ENCODE measurements at regions not wholly inside any gene's neighbourhood (a gene's known extent, or its start where the extent isn't known, plus 50 kb on each side); places are given as distances from the start of the nearest gene placed in this dataset.

GRCh38 chr17:68740555-68741447, 139.6 kb upstream of the FAM20A start:
- DNase-seq (ENCODE audit: low read depth): no peak

DNA sequence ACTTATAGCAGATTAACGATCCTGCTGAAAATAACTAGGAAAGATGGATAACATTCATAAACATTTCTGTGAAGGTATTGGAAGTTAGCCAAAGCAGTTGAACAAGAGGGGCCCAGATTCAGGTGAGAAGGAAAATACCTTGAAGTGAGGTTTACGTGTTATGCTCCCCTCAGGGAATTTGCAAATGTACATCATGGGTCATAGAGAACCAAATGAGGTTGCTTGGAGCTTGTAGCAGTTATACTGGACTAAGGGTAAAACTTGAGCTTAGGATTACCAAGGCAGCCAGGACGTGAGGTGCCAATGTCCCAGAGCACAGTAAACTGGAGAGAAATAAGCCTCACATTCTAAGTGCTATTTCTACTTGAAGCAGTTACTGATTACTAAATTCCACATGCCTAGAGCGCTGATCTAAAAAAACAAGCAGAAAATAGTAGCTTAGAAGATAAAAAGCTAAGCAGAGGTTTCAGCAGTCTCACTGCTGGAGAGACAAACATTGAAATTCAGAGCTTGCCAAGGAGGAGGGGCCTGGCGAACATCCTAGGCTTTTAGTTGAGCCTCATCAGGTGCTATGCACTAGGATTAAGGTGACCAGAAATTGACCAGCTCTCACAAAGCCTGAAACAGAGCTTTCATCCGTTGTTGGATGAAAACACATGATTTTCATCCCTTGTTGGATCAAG, 136.7 kb upstream of the FAM20A start:
- DNase-seq (ENCODE audit: low read depth): no peak

- DNase-seq (ENCODE audit: low read depth): no peak
These were observed 133.8 kb upstream of the FAM20A start for GRCh38 chr17:68734931-68735330.

- DNase-seq (ENCODE audit: low read depth): no peak
These were observed 133.2 kb upstream of the FAM20A start for GRCh38 chr17:68734187-68734900.

DNA sequence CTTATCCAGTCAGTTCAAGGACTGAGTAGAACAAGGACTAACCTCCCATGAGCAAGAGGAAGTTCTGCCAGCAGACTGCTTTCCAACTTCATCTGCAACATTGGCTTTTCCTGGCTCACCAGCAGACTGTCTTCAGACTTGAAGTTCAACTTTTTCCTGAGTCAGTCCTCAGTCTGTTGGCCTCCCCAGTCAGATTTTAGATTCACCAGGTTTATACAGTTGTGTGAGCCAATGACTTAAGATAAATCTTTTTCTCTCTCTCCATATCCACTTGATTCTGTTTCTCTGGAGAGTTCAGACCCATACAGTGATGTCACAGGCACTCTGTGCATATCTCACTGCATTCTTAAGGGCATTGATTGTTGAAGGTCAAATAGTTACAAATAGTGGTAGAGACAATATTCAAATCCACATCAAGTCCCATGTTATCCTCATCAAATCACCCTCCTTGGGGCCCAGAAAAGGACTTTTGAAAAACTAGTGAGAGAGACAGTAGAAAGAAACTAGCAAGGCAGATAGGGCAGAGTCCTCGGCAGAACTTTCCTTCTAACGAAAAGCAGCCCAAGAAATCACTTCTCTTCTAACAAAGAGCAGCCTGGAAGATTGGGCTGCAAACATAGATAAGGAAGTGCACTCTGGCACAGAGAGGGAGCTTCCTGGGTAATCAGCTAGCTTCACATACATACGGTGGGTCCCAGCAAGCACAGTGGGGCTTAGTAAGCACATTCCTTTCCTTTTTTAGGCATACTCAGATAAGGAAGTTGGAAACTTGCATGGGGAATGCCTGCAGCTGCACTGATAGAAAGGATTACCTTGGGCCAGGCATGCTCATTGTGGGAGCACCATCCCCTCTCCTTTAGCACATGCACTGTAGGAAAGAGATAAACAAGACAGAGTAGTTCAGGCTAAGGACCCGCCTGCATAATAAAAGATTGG, 132.3 kb upstream of the FAM20A start:
- no peak for DNase-seq (ENCODE audit: low read depth)

GRCh38 chr17:68732301-68732749, 131.2 kb upstream of the FAM20A start:
- no peak for DNase-seq (ENCODE audit: low read depth)

- DNase-seq (ENCODE audit: low read depth): no peak
These were observed 130.3 kb upstream of the FAM20A start for GRCh38 chr17:68731465-68731864.

GRCh38 chr17:68719431-68719830, 118.3 kb upstream of the FAM20A start:
- DNase-seq (ENCODE audit: low read depth): no peak

- no peak for DNase-seq (ENCODE audit: low read depth)
These were observed 117.8 kb upstream of the FAM20A start for GRCh38 chr17:68718926-68719325.

GRCh38 chr17:68718465-68718864, 117.3 kb upstream of the FAM20A start:
- no peak for DNase-seq (ENCODE audit: low read depth)

DNA sequence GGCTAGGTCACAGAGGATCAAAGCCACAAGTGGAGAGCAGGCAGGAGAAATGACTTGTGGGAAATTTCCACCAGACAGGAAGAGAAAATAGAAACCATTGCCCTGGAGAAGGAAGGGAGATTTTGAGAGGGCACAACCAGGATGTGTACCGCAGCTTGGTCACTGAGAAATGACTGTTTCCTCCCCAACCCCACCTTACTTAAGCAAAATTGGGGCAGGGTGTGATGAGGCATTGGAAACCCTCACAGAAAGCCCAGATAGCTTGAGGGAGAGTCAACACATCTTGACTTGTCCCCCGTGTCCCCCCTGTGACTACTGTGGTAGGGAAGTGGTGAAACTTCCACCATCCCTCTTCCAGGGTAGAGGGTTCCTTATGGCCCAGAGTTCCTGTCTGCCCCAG, 113.5 kb upstream of the FAM20A start:
- no peak for DNase-seq (ENCODE audit: low read depth)

DNA sequence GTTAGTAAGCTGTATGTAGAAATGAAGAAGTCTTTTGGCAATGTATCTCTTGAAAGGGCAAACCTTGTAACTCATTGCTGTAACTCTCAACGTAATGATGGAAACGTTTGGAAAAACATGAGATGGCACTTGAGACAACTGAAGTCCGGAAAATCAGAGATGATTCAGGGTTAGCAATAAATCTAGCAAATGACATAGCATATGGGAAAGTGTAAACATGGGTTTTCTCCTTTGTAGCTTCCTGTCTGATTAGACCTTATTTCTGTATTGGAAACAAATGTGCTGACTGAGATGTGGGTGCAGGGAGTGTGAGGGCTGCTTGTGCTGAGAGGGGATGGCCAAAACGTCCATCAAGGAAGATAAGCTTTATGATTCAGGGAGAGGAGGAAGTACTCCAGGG, 110.7 kb upstream of the FAM20A start:
- no peak for DNase-seq (ENCODE audit: low read depth)

DNA sequence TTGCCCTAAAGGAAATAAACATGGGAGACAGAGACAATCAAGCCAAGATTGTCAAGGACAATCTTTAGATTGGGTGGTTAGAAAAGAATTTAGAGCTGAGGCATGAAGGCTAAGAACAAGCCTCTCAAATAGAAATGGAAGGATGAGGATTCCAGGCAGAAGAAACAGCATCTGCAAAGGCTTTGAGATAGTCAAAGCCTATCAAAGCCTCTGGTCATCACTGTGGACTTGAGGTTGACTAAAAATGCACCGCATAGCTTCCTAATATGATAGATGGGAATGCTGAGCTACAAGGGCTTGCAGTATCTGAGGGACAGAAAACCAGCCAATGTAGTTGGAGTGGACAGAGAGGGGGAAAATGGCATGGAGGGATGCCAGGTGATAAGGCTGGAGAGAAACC, 109.8 kb upstream of the FAM20A start:
- DNase-seq (ENCODE audit: low read depth): no peak

DNA sequence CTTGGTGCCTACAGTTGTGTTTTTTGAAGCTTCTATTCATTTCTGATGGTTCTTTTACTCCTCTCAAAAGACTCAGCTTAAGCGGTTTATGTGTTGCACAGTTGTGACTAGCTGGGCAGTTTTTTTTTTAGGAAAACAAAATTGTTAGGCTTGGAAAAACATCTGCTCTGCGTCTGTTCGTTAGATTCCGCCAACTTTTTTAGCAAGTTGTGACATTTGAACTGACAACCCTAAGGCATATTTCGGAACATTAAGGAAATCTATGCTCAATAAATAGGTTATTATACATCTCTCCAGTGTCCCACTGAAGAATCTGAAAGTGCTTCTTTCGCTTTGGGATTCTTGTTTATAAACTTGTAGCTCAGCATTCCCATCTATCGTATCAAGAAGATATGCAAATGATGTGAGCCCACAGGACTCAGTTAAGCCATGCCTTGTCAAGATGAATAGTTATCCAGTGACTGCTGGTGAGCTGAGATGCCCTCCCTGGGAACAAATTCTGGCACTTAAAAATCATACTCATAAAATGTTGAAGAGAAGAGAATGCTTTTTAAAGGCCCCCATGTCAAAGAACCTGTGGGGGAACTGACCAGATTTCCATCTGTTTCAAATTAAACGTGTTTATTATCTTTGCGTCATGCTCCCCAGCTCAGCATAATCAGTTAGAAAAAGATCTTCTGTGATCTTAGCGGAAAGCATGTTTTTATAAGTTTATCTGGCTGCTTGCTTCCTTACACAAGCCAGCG, 109.0 kb upstream of the FAM20A start:
- DNase-seq (ENCODE audit: low read depth): no peak

DNA sequence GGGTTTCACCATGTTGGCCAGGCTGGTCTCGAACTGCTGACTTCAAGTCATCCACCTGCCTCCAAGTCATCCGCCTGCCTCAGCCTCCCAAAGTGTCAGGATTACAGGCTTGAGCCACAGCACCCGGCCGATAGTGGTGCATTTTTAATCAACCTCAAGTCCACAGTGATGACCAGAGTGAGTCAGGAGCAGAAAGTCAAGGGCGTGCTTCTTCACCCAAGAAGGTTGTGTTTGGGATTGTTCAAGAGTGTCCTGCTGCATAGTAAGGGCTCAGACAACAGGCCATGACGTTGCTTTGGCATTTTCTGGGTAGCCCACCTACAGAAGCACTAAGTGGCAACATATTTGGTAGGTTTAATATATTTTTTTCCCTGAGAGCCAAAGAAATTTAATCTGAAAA, 108.3 kb upstream of the FAM20A start:
- DNase-seq (ENCODE audit: low read depth): no peak

- DNase-seq (ENCODE audit: low read depth): peak; percentile 6
These were observed 105.9 kb upstream of the FAM20A start for GRCh38 chr17:68707031-68707430.

GRCh38 chr17:68706356-68706920, 105.3 kb upstream of the FAM20A start:
- DNase-seq (ENCODE audit: low read depth): no peak

- no peak for DNase-seq (ENCODE audit: low read depth)
These were observed 104.5 kb upstream of the FAM20A start for GRCh38 chr17:68705714-68706076.

GRCh38 chr17:68704871-68705713, 103.9 kb upstream of the FAM20A start:
- DNase-seq (ENCODE audit: low read depth): no peak
